GM18858 (cell line): ENCODE measurements at regions not wholly inside any gene's neighbourhood (a gene's known extent, or its start where the extent isn't known, plus 50 kb on each side); places are given as distances from the start of the nearest gene placed in this dataset.
"Not testable (repeated sequence)": the region's sequence is repeated elsewhere in the genome, so short reads cannot be mapped to it uniquely, and the experiment has no call there.

ENCODE experiments used
- ATAC-seq: cut with Tn5 transposase; IDR thresholded peaks from one replicate; pipeline ENCODE4 v1.9.1; 2021; ENCODE audit not compliant: unreplicated experiment

DNA sequence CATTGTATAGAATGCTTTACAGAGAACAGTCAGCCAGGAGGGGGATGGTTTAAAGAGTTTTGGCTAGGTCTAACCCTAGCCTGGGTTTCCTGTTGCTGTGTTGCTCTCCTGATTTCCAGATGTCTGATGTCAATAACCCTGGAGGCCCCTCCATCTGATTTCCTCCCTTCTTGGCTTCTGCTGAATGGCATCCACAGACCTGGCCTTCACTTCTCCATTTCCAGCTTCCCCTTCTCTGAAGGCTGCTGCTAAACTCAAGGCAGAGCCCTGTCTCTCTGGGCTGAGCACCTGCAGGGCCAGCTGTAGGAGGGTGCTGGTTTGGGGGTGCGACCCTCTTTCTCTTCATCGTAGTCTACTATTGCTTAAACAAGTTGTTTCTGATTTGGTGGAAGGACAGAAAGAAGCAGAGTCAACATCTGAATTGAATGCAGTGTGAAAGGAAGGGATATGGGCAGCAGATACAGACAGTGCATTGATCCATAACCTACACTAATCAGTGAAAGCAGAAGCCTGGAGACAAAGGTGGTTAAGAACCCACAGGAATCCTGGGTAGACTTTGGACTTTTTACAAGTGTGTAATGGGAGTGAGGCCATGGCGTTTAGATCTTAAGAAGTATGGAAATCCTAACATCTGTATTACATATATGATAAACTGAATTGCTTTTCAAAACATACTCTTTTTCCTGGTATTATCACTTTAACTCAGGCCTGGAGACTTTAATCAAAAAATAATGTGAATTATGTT lies 153.6 kb downstream of the HRH4 start:
- no peak for ATAC-seq

- ATAC-seq: no peak
Observed at GRCh38 chr18:24616653-24617052, 156.2 kb downstream of the HRH4 start.

DNA sequence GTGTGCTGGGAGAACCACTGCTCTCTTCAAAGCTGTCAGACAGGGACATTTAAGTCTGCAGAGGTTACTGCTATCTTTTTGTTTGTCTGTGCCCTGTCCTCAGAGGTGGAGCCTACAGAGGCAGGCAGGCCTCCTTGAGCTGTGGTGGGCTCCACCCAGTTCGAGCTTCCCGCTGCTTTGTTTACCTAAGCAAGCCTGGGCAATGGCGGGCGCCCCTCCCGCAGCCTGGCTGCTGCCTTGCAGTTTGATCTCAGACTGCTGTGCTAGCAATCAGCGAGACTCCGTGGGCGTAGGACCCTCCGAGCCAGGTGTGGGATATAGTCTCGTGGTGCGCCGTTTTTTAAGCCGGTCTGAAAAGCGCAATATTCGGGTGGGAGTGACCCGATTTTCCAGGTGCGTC lies 164.0 kb downstream of the HRH4 start:
- ATAC-seq: not testable (repeated sequence)

GRCh38 chr18:24627644-24628315 lies 167.3 kb downstream of the HRH4 start:
- no peak for ATAC-seq

DNA sequence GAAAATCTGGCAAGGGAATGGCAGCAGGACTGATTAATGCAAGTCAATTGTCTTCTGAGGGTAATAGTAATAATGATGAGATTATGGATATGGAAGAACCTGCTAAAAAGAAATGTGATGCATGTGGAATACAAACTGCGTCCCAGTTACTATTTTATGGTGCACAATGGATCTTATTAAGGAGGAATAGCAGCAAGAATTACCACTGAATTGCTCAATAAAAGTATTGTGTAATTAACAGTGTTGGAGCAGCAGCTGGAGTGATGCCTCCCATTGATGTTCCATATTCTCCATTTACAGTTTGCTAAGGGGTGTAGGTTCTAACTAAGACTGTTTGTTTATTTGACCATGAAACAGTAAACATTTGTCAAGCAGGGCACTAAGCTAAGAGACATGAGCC lies 167.9 kb downstream of the HRH4 start:
- no peak for ATAC-seq

DNA sequence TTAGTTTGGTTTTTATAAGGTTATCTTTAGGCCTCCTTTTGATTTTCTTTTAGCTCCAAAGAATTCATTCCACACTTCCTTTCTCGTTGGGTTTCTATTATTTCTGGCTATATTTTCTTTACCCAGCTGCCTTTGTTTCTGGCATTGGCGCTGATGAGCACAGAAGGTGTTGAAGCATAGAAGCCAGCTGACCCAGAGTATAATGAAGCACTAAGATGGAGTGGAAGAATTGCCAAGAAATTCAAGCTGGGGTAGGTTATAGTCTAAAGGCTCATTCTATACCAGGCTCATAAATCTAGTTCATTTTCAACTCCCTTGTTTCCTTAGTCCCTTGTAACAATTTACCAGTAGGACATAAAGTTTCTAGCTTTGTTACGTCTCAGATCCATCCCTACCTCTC lies 169.5 kb downstream of the HRH4 start:
- no peak for ATAC-seq

GRCh38 chr18:24630346-24630880 lies 170.0 kb downstream of the HRH4 start:
- no peak for ATAC-seq

- no peak for ATAC-seq
Observed at GRCh38 chr18:24631243-24632025, 171.0 kb downstream of the HRH4 start.

DNA sequence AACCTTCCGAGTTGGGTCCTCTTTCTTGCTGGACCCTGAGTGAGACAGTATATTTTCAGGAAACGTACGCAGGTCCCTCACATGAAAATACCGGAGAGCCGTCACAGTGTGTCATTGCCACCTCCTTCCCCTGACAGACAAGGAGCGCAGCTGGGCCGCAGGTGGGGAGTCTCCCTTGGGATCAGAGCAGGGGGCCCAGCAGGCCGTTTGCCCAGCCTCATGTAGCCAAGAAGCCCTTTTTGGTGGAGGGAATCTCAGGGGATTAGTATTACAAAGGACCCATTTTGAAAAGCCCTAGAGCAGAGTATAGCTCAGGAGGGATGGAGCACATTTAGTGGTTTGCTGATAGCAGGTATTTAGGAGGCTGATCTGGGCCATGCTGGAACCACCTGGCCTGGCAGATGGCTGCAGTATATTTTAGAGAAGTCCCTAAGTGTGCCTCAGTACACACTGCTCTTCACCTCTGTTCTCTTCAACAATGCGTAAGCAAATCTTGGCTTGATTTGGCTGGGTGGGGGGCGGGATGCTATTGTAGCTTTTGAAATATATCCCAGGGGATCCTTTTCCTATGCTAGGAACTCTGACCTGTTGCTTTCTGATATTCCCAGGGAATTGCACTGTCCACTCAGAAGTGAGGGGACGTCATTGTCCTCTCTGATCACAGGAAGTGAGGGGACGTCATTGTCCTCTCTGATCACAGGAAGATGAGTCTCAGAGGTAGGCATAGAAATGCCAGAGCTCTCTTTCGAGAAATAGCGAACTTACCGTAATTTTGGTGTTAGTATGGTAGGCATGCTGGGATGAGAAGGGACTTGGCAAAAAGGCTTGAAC lies 171.9 kb downstream of the HRH4 start:
- ATAC-seq: no peak

- no peak for ATAC-seq
Observed at GRCh38 chr18:24633121-24633520, 172.7 kb downstream of the HRH4 start.

DNA sequence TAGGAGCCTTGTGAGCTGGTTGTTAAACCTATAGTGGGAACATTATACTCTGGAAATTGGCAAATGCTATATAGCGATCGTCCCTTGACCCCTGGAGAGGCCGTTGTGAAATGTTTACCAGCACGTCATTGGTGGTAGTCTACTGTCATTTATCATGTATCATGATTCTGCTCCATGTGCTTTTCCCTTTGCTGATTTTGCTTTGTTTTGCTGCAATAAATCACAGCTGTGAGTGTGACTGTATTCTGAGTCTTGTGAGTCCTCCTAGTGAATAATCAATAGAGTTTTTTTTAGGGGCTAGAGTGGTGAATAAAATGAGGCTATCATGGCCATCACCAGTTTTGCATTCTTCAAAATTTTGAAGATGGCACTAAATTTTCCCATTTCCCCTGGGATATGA lies 189.1 kb downstream of the HRH4 start:
- ATAC-seq: no peak

- ATAC-seq: no peak
Observed at GRCh38 chr18:24651434-24651833, 191.0 kb downstream of the HRH4 start.

- ATAC-seq: no peak
Observed at GRCh38 chr18:24656050-24656449, 195.6 kb downstream of the HRH4 start.

DNA sequence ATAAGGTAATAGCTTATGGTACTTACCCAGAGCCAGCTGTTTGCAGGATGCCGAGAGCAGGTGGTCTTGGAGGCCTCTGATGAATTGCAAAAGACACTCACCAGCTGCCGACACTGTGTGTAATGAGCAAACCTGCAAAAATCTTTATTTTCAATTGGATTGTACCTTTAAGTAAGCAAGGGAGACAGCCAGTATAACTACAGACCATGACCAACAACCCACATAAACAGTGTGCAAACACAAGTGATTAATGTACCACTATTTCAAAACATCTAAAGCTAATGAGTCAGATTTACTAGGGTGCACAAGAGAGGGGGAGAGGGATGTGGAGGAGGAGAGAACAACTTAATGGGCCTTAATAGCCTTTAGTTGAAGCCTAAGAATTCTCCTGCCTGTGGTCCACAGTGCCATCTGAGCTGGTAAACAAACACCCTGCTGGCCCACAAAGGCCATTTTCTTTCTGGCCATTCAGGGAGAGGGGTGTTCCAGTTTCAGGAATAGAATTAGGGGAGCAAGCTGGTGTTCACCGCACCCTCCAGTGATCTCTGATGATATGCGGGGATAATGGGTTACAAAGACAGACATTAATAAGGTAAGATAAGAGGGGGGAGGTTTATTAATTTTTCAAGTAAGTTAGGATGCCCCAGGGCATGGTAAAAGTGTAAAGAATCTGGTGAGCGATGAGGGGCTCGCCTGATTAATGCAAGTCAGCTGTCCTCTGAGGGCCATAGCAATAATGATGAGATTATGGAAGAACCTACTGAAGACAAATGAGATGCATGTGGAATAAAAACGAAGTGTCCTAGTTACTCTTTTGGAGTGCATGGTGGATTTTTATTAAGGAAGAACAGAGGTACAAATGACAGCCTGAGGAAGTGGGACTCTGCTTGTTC lies 196.4 kb downstream of the HRH4 start:
- no peak for ATAC-seq

DNA sequence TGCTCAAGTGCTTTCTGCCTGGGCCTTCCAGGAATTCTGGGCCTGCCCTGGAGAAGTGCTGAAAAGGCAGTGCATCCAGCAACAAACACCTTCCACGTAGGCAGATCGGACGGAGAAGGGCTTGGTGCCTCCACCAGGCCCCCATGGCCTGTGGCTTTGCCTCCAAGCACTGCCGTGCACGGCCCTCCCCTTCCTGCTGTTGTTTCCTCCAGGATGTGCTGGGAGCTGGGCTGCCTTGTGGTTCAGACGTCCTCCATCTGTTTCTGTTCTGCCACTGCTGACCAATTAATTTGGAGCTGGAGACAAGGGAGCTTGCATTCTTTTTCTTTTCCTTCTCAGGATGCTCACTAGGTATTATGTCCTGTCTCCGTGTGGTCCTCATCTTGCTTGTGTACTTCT lies 197.0 kb downstream of the HRH4 start:
- no peak for ATAC-seq

DNA sequence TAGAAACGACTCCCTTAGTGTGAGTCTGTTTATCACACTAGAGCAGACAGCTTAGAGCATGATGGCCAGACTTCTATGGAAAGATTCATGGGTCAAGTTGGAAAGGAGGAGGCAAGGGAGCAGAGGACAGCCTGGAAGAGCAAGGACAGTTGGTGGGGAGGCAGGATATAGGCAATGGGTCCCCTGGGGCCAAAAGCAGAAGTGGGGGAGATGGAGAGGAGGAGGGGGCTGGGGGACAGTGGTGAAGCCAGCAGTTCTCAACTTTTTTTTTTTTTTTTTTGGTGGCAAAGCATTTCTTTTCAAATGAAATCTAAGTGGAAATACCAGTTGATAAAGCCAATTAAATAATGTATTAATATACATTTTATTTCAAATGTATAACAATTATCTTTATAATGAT lies 197.9 kb downstream of the HRH4 start:
- no peak for ATAC-seq

DNA sequence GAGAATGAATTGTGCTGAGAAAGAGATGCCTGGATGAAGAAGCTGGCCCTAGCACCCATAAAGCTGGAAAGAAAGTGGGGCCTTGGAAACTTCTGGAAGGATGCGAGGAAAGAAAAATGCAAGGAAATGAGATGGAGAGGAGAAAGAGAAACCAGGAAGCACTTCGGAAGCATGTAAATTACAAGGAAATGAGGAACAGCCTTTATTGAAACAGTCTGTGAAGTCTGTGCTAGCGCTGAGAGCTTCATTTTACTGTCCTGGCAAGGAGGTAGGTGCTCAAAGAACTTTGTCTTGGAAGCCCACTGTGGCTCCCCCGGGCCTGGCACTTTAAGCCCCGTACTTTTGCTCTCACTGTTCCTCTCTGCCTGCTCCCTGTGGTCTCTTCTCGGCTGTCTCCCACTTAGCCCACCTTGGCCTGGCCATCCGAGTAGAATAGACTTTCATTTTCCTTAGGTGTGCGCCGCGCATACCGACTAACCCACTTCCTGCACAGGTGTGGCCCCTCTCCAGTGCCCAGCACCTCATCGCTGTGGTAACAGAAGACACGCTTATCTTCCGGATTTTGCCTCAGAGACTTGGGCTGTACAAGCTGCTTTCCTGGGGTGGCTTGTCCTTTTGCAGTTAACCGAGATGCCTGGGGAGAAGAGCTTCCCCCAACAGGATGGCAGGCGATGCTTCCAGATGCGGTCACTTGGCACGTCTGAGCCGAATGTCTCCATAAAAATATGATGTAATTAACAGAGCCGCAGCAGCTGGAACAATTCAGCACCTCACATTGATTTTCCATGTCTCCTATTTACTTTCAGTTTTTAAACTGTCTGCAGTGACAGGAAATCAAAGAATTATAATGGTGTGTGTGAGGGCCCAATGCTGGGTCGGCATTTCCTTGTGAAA lies 199.6 kb downstream of the HRH4 start:
- no peak for ATAC-seq

GRCh38 chr18:24660956-24661355 lies 200.5 kb downstream of the HRH4 start:
- no peak for ATAC-seq

DNA sequence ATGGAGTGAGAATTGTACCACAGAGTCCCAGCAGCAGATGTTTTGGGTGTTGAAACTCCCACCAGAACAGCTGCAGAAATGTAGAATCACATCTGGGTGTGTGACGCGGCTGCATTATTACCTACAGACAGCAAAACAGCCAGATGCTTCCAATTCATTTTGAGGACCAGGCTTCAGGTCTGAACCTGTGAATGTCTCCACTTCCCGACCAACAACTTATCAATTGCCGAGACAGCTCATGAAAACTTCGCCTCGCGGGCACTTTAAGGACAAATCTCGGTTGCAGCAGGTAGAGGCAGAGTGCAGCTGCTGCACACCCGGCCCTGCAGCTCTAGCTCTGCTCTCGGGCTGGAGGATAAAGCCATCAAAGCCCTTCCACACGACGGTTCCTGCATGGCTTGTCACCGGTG lies 202.0 kb downstream of the HRH4 start:
- ATAC-seq: no peak
